ENCODE measurements at regions not wholly inside any gene's neighbourhood (a gene's known extent, or its start where the extent isn't known, plus 50 kb on each side); places are given as distances from the start of the nearest gene placed in this dataset.

DNA sequence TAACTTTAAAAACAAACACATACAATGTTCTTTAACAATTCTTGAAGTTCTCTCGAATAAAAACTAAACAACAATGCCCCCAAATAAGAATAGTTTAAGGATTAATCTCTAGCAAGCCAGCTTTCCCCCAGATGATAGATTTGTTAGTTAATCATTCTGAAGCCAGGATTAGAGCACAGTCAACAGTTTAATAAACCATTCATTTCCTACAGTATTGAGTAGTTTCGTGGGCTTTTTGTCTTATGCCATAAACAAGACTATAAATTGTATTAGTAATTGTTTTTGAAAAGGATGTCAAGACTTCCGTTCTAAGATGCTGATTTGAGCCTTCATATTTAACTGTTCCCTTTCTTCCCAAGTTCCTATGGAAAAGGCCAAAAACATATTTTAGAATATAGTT lies 136.6 kb downstream of the PIK3R1 start:
- H3K9me3 ChIP-seq, result no peaks in the 10 kb centered on the region
- no peak for DNase-seq
- H3K4me1 ChIP-seq, result peaks cover 0 to 4% (median 0%) of the 10 kb centered on the region in 4 donors
- no peak overlapping the region for H3K4me3 ChIP-seq
- TF ChIP-seq POLR2A (IDR thresholded peaks at IDR 0.05) (no peak), POLR2AphosphoS5 (IDR thresholded peaks at IDR 0.05) (no peak), EP300 (IDR thresholded peaks at IDR 0.05) (no peak)
- TF ChIP-seq, protein P1, sequence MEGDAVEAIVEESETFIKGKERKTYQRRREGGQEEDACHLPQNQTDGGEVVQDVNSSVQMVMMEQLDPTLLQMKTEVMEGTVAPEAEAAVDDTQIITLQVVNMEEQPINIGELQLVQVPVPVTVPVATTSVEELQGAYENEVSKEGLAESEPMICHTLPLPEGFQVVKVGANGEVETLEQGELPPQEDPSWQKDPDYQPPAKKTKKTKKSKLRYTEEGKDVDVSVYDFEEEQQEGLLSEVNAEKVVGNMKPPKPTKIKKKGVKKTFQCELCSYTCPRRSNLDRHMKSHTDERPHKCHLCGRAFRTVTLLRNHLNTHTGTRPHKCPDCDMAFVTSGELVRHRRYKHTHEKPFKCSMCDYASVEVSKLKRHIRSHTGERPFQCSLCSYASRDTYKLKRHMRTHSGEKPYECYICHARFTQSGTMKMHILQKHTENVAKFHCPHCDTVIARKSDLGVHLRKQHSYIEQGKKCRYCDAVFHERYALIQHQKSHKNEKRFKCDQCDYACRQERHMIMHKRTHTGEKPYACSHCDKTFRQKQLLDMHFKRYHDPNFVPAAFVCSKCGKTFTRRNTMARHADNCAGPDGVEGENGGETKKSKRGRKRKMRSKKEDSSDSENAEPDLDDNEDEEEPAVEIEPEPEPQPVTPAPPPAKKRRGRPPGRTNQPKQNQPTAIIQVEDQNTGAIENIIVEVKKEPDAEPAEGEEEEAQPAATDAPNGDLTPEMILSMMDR (IDR thresholded peaks at IDR 0.05), result no peak
- no peak for ATAC-seq (ENCODE audit: low FRiP score in 2 of 2)
- no peaks in the 10 kb centered on the region for H3K36me3 ChIP-seq
- 56 to 63% methylated on average over 3 of the region's 3 CpGs for WGBS, 2 donors
- H3K27ac ChIP-seq, result no peak overlapping the region
- no peaks in the 10 kb centered on the region for H3K27me3 ChIP-seq

DNA sequence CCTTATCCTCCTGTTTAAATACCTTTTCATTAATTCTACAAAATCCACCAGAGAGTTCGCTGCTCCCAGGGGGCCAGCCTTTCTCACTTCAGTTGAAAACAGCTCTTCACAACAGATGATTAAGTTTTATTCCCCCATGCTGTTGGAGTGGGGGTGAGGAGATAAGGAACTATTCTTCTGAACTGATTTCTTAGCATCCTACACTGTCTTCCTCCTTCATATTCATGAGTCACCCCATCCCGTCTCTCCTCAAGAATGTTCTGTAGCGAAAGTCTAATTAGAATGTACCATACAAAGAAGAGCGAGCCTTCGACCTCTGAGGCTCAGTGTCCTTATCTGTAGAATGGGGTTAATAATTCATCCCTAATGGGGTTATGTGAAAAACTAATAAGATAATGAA lies 138.0 kb downstream of the PIK3R1 start:
- ATAC-seq (ENCODE audit: low FRiP score in 2 of 2) (no peak), DNase-seq (no peak)
- TF ChIP-seq EP300 (IDR thresholded peaks at IDR 0.05), result no peak
- TF ChIP-seq POLR2A (IDR thresholded peaks at IDR 0.05), result no peak
- TF ChIP-seq POLR2AphosphoS5 (IDR thresholded peaks at IDR 0.05), result no peak
- TF ChIP-seq, protein P1 (IDR thresholded peaks at IDR 0.05), result no peak
- Histone ChIP-seq H3K27ac (no peak overlapping the region), H3K27me3 (no peaks in the 10 kb centered on the region), H3K9me3 (no peaks in the 10 kb centered on the region), H3K4me1 (peaks cover 0 to 4% (median 0%) of the 10 kb centered on the region in 4 donors), H3K4me3 (no peak overlapping the region), H3K36me3 (no peaks in the 10 kb centered on the region)
- WGBS, 2 donors, result 95 to 97% methylated on average over 5 of the region's 5 CpGs

DNA sequence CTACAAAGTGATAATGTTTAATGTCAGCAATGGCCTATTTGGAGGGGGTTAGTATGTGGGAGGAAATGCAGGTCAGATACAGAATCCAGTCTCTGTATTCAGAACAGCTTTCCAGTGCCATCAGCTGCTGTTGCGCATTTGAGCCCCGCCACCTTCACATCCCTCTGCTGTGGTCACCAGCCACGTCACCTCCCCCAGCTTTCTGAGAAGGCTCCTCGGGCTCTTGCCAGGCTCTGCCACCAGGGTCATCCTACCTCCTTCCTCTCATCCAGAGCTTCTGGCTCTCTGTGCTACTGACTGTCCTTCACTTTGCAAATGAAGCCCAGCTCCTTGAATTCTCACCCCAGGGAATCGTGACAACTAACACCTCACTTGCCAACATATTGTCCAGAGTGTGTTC lies 138.8 kb downstream of the PIK3R1 start:
- ATAC-seq (ENCODE audit: low FRiP score in 2 of 2) (no peak), DNase-seq (no peak)
- no peak overlapping the region for H3K4me3 ChIP-seq
- no peak overlapping the region for H3K27ac ChIP-seq
- H3K36me3 ChIP-seq, result no peaks in the 10 kb centered on the region
- TF ChIP-seq EP300 (IDR thresholded peaks at IDR 0.05), result no peak
- TF ChIP-seq POLR2A (IDR thresholded peaks at IDR 0.05), result no peak
- TF ChIP-seq POLR2AphosphoS5 (IDR thresholded peaks at IDR 0.05), result no peak
- TF ChIP-seq, protein P1 (IDR thresholded peaks at IDR 0.05), result no peak
- no peaks in the 10 kb centered on the region for H3K27me3 ChIP-seq
- peaks cover 0 to 4% (median 0%) of the 10 kb centered on the region in 4 donors for H3K4me1 ChIP-seq
- WGBS, 2 donors, result 83 to 90% methylated on average over 4 to 5 of the region's 5 CpGs
- H3K9me3 ChIP-seq, result no peaks in the 10 kb centered on the region

DNA sequence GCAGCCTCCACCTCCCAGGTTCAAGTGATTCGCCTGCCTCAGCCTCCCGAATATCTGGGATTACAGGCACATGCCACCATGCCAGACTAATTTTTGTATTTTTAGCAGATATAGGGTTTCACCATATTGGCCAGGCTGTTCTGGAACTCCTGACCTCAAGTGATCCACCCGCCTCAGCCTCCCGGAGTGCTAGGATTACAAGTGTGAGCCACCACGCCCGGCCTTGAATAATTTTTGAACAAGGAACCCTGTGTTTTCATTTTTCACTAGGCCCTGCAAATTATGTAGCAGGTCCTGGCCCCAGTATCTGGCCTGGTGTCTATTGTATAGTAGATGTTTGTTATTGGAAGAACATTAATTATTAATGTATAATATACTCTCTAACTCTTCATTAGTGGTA lies 140.7 kb downstream of the PIK3R1 start:
- Histone ChIP-seq H3K27ac (no peak overlapping the region), H3K36me3 (no peaks in the 10 kb centered on the region), H3K9me3 (no peaks in the 10 kb centered on the region), H3K4me1 (peaks cover 0 to 4% (median 0%) of the 10 kb centered on the region in 4 donors), H3K27me3 (no peaks in the 10 kb centered on the region), H3K4me3 (no peak overlapping the region)
- TF ChIP-seq EP300 (IDR thresholded peaks at IDR 0.05) (no peak), POLR2AphosphoS5 (IDR thresholded peaks at IDR 0.05) (no peak), POLR2A (IDR thresholded peaks at IDR 0.05) (no peak)
- no peak for DNase-seq
- 96% methylated on average over 6 of the region's 6 CpGs for WGBS, 2 donors
- ATAC-seq (ENCODE audit: low FRiP score in 2 of 2), result no peak

DNA sequence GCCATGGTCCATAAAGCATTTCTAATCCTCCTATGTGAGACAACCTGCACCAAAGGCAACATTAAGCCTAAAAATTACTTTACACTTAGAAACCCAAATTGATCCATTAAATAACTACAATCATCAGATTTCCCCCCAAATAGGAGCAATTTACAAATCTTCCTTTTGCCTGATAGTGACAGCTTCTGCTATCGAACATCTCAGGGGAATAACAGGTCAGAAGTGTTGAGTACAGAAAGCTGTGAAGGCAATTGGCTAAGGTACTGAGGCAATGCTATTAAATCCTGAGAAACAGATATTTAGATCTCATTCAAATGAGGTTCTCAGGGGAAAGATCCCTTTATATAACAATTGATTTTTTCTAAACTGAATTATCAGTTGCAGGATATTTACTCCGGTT lies 141.1 kb downstream of the PIK3R1 start:
- no peak overlapping the region for H3K27ac ChIP-seq
- 94 to 97% methylated on average over 2 of the region's 2 CpGs for WGBS, 2 donors
- DNase-seq (no peak), ATAC-seq (ENCODE audit: low FRiP score in 2 of 2) (no peak)
- H3K36me3 ChIP-seq, result no peaks in the 10 kb centered on the region
- no peaks in the 10 kb centered on the region for H3K4me1 ChIP-seq
- H3K4me3 ChIP-seq, result no peak overlapping the region
- H3K27me3 ChIP-seq, result no peaks in the 10 kb centered on the region
- H3K9me3 ChIP-seq, result no peaks in the 10 kb centered on the region
- TF ChIP-seq POLR2AphosphoS5 (IDR thresholded peaks at IDR 0.05), result no peak
- no peak for TF ChIP-seq EP300 (IDR thresholded peaks at IDR 0.05)
- TF ChIP-seq, protein P1 (IDR thresholded peaks at IDR 0.05), result no peak
- TF ChIP-seq POLR2A (IDR thresholded peaks at IDR 0.05), result no peak

Data from upper lobe of left lung (tissue), 6 donors.